ENCODE measurements at regions not wholly inside any gene's neighbourhood (a gene's known extent, or its start where the extent isn't known, plus 50 kb on each side); places are given as distances from the start of the nearest gene placed in this dataset.

DNA sequence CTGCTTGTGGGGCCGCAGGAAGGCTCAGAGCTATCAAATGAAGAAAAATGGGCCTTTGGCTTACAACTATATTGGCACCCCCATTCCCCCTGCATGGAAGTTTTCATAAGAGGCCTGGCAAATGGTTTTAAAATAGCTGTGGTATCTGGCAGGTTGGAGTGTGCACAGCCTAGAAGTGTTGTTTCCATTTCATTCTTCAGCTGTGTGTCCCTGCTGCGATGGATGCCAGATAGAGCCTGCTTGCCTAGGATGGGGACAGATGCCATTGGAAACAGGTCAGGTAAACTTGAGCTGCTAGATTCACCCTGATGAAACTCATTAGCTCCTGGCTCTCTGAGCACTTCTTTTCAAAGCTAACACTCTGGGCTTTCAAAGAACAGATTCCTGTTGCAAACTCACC is 183.3 kb downstream of the IRX1 start:
- no peaks in the 10 kb centered on the region for H3K9me3 Mint-ChIP-seq
- H3K4me1 Mint-ChIP-seq, result no peaks in the 10 kb centered on the region
- H3K27me3 Mint-ChIP-seq, result no peaks in the 10 kb centered on the region
- H3K36me3 Mint-ChIP-seq, result no peaks in the 10 kb centered on the region
- H3K4me3 Mint-ChIP-seq, result no peak overlapping the region
- no peak for DNase-seq
- H3K27ac Mint-ChIP-seq, result no peak overlapping the region

- no peaks in the 10 kb centered on the region for H3K36me3 Mint-ChIP-seq
- DNase-seq, result no peak
- no peaks in the 10 kb centered on the region for H3K4me1 Mint-ChIP-seq
- H3K27ac Mint-ChIP-seq, result no peak overlapping the region
- no peaks in the 10 kb centered on the region for H3K27me3 Mint-ChIP-seq
- no peak overlapping the region for H3K4me3 Mint-ChIP-seq
- H3K9me3 Mint-ChIP-seq, result no peaks in the 10 kb centered on the region
These were observed 184.6 kb downstream of the IRX1 start for GRCh38 chr5:3780278-3780677.

DNA sequence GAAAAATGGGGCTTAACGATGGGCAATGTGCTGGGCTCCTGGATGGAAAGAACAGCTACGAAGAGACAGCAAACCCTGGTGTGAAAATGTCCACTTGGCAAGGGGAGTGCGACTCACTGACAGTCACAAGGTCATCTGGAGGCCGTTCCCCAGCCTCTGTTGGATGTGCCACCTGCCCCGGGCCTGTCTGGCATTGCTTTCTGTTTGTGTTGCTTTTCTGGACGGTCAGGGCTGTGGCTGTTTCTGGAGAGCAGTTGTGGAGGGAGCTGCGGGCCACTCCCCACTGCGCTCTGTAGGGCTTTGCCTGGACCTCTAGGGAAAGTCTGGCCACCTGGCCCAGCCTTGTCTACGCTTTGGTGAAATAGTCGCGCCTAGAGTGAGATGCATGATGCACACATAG is 185.3 kb downstream of the IRX1 start:
- Mint-ChIP-seq H3K4me1 (no peaks in the 10 kb centered on the region), H3K9me3 (no peaks in the 10 kb centered on the region), H3K4me3 (no peak overlapping the region), H3K36me3 (no peaks in the 10 kb centered on the region), H3K27me3 (no peaks in the 10 kb centered on the region), H3K27ac (no peak overlapping the region)
- no peak for DNase-seq

DNA sequence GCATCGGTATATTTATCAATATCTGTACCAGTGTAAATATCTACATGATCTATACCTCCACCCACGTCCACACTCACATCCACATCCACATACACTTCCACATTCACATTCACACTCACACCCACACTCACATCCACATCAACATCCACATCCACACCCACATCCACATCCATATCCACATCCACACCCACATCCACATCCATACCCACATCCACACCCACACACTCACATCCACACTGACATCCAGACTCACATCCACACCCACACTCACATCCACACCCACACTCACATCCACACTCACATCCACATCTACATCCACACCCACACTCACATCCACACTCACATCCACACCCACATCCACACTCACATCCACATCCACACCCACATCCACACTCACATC is 189.2 kb downstream of the IRX1 start:
- Mint-ChIP-seq H3K9me3 (no peaks in the 10 kb centered on the region), H3K27ac (no peak overlapping the region), H3K27me3 (peaks cover 11% of the 10 kb centered on the region), H3K36me3 (no peaks in the 10 kb centered on the region), H3K4me3 (no peak overlapping the region), H3K4me1 (no peaks in the 10 kb centered on the region)
- DNase-seq, result no peak

DNA sequence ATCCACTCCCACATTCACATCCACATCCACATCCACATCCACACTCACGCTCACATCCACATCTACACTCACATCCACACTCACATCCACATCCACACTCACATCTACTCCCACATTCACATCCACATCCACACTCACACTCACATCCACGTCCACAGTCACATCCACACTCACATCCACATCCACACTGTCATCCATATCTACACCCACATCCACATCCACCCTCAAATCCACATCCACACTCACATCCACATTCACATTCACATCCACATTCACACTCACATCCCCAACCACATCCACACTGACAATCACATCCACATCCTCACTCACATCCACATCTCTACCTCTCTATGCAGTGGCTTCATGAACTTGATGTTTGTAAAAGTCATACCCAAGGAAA is 190.5 kb downstream of the IRX1 start:
- Mint-ChIP-seq H3K9me3 (no peaks in the 10 kb centered on the region), H3K27me3 (peaks cover 15% of the 10 kb centered on the region), H3K4me3 (no peak overlapping the region), H3K27ac (no peak overlapping the region), H3K36me3 (no peaks in the 10 kb centered on the region), H3K4me1 (no peaks in the 10 kb centered on the region)
- no peak for DNase-seq

- H3K4me3 Mint-ChIP-seq, result no peak overlapping the region
- no peaks in the 10 kb centered on the region for H3K36me3 Mint-ChIP-seq
- no peaks in the 10 kb centered on the region for H3K4me1 Mint-ChIP-seq
- peaks cover 15% of the 10 kb centered on the region for H3K27me3 Mint-ChIP-seq
- DNase-seq, result no peak
- no peaks in the 10 kb centered on the region for H3K9me3 Mint-ChIP-seq
- no peak overlapping the region for H3K27ac Mint-ChIP-seq
These were observed 191.3 kb downstream of the IRX1 start for GRCh38 chr5:3786891-3787430.

DNA sequence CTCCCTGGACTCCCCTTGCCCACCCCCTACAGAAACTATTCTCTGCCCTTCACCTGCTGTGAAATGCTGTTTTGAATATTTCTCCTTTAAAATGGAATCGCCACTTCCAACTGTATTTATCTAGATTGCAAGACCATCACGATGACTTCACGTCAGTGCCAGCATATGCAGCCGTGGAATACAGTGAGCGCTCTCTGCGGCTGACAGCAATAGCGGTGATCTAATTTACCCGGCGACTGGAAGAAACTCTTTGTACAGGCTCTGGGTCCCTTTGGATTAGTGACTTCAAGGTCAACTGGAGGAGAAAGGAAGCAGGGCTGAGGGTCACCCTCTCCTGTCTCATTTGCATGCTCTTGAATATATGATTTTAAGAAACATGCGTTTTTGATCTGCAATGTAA is 192.0 kb downstream of the IRX1 start:
- Mint-ChIP-seq H3K36me3 (no peaks in the 10 kb centered on the region), H3K27me3 (peaks cover 15% of the 10 kb centered on the region), H3K4me3 (no peak overlapping the region), H3K27ac (no peak overlapping the region), H3K9me3 (no peaks in the 10 kb centered on the region), H3K4me1 (no peaks in the 10 kb centered on the region)
- DNase-seq, result no peak

DNA sequence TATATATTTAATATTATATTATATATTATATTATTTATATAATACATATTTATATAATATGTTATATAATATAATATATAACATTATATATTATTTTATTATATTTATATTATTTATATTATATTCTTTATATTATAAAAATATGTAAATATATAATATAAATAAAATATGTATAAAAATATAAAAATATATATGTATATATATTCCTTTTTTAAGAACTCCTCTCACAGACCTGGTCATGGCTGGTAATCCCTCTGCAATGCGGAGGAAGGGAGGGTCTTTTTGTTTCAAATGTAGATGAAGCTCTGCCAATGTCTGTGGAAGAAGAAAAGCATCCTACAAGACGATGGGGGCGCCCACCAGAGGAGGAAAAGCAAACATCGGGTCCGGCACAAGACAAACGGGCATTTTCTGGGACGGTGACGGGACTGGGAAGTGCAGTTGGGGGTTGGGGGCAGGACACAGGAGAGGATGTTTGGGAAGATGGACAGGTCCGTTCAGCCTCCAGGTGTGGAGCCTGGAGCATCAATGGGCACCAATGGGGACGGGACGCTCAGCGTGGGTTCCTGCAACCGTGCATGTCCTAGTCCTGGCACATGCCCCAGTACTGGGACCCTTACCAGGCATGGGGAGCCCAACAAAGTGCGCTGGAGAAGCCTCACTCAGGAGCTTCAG is 194.0 kb downstream of the IRX1 start:
- H3K27me3 Mint-ChIP-seq, result peaks cover 15% of the 10 kb centered on the region
- no peak for DNase-seq
- H3K27ac Mint-ChIP-seq, result no peak overlapping the region
- no peak overlapping the region for H3K4me3 Mint-ChIP-seq
- H3K36me3 Mint-ChIP-seq, result no peaks in the 10 kb centered on the region
- no peaks in the 10 kb centered on the region for H3K9me3 Mint-ChIP-seq
- H3K4me1 Mint-ChIP-seq, result no peaks in the 10 kb centered on the region

GRCh38 chr5:3793162-3793561 is 197.5 kb downstream of the IRX1 start:
- Mint-ChIP-seq H3K36me3 (no peaks in the 10 kb centered on the region), H3K9me3 (no peaks in the 10 kb centered on the region), H3K4me3 (no peak overlapping the region), H3K4me1 (no peaks in the 10 kb centered on the region), H3K27me3 (peaks cover 11% of the 10 kb centered on the region), H3K27ac (no peak overlapping the region)
- no peak for DNase-seq

GRCh38 chr5:3794611-3795010 is 199.0 kb downstream of the IRX1 start:
- no peak for DNase-seq
- Mint-ChIP-seq H3K27ac (no peak overlapping the region), H3K27me3 (peaks cover 7% of the 10 kb centered on the region), H3K4me1 (no peaks in the 10 kb centered on the region), H3K9me3 (no peaks in the 10 kb centered on the region), H3K36me3 (no peaks in the 10 kb centered on the region), H3K4me3 (no peak overlapping the region)

DNA sequence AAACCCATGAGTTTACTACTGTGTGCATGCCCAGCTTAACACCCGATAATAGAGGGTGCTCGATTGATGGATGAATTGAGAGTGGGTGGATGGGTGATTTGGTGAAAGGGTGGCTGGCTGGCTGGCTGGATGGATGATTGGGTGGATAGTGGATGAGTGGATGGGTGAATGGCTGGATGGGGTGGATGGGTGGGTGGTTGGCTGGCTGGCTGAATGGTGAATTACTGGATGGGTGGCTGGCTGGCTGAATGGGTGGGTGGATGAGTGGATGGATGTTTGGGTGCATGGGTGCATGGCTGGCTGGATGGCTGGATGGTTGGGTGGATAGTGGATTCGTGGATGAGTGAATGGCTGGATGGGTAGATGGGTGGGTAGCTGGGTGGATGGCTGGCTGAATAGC is 201.1 kb downstream of the IRX1 start:
- peaks cover 5% of the 10 kb centered on the region for H3K27me3 Mint-ChIP-seq
- H3K36me3 Mint-ChIP-seq, result no peaks in the 10 kb centered on the region
- H3K4me1 Mint-ChIP-seq, result no peaks in the 10 kb centered on the region
- DNase-seq, result no peak
- H3K27ac Mint-ChIP-seq, result no peak overlapping the region
- no peaks in the 10 kb centered on the region for H3K9me3 Mint-ChIP-seq
- H3K4me3 Mint-ChIP-seq, result no peak overlapping the region

- H3K9me3 Mint-ChIP-seq, result no peaks in the 10 kb centered on the region
- H3K4me3 Mint-ChIP-seq, result no peak overlapping the region
- DNase-seq, result no peak
- no peak overlapping the region for H3K27ac Mint-ChIP-seq
- H3K36me3 Mint-ChIP-seq, result no peaks in the 10 kb centered on the region
- peaks cover 5% of the 10 kb centered on the region for H3K27me3 Mint-ChIP-seq
- H3K4me1 Mint-ChIP-seq, result no peaks in the 10 kb centered on the region
These were observed 206.3 kb downstream of the IRX1 start for GRCh38 chr5:3801967-3802366.

GRCh38 chr5:3809455-3809854 is 213.8 kb downstream of the IRX1 start:
- no peak overlapping the region for H3K27ac Mint-ChIP-seq

GRCh38 chr5:3811116-3811515 is 215.5 kb downstream of the IRX1 start:
- Mint-ChIP-seq H3K4me3 (no peak overlapping the region), H3K9me3 (peaks cover 1% of the 10 kb centered on the region), H3K27me3 (peaks cover 3% of the 10 kb centered on the region), H3K4me1 (no peaks in the 10 kb centered on the region), H3K27ac (no peak overlapping the region), H3K36me3 (no peaks in the 10 kb centered on the region)
- DNase-seq, result no peak

More at GRCh38 chr5:3809455-3809854, 213.8 kb downstream of the IRX1 start:
- peaks cover 3% of the 10 kb centered on the region for H3K27me3 Mint-ChIP-seq
- no peaks in the 10 kb centered on the region for H3K4me1 Mint-ChIP-seq
- H3K36me3 Mint-ChIP-seq, result no peaks in the 10 kb centered on the region
- no peak overlapping the region for H3K4me3 Mint-ChIP-seq
- DNase-seq, result no peak
- peaks cover 1% of the 10 kb centered on the region for H3K9me3 Mint-ChIP-seq

DNA sequence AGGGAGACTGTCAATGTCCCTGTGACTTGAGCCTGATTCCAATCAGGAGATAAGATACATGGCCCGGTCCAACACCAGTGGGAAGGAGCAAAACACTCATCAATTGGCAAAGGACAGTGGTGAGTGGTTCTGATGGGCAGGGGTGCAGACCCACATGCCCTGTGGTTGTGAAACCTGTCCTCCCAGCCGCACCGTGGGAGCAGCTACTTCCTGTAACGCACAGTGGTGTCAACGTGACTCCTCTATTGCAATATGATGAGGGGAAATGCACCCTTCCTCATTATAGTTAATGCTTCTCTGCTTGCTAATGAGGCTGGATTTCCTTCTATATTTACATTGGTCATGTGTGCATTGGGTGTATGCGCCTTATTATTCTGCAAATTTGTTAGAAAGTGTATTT is 223.0 kb downstream of the IRX1 start:
- no peak overlapping the region for H3K27ac Mint-ChIP-seq
- DNase-seq, result no peak
- H3K4me1 Mint-ChIP-seq, result no peaks in the 10 kb centered on the region
- no peaks in the 10 kb centered on the region for H3K36me3 Mint-ChIP-seq
- no peaks in the 10 kb centered on the region for H3K27me3 Mint-ChIP-seq
- no peaks in the 10 kb centered on the region for H3K9me3 Mint-ChIP-seq
- no peak overlapping the region for H3K4me3 Mint-ChIP-seq
